SK-N-SH (cell line): ENCODE measurements at regions not wholly inside any gene's neighbourhood (a gene's known extent, or its start where the extent isn't known, plus 50 kb on each side); places are given as distances from the start of the nearest gene placed in this dataset.

Source experiments
- CHD2 ChIP-seq: fragments of 150-350 bp; IDR thresholded peaks from 2 replicates; pipeline ENCODE4 v1.6.1; 2018; ENCODE audit warnings: low read length; ENCODE audit not compliant: partially characterized antibody
- POLR2AphosphoS5 ChIP-seq: IDR thresholded peaks from 2 replicates; pipeline ENCODE4 v1.6.1; 2012; ENCODE audit warnings: low read depth, low read length
- TAF1 ChIP-seq: IDR thresholded peaks from 2 replicates; pipeline ENCODE4 v1.6.1; 2012; ENCODE audit warnings: low read depth, mild to moderate bottlenecking, low read length, moderate library complexity, borderline replicate concordance
- TCF12 ChIP-seq: IDR thresholded peaks from 2 replicates; pipeline ENCODE4 v1.4.0; 2012
- TF ChIP-seq, protein P1 (sequence below): fragments of 200-600 bp; sonication (generic); IDR thresholded peaks from 2 replicates; pipeline ENCODE4 v1.6.1; 2017; ENCODE audit warnings: antibody characterized with exemption, mild to moderate bottlenecking, moderate library complexity
- TF ChIP-seq, protein P2 (sequence below): IDR thresholded peaks from 2 replicates; pipeline ENCODE4 v1.6.1; 2012; ENCODE audit warnings: mild to moderate bottlenecking, low read depth, low read length, moderate library complexity
- TF ChIP-seq, protein P3 (sequence below): IDR thresholded peaks from 2 replicates; pipeline ENCODE4; 2012

DNA sequence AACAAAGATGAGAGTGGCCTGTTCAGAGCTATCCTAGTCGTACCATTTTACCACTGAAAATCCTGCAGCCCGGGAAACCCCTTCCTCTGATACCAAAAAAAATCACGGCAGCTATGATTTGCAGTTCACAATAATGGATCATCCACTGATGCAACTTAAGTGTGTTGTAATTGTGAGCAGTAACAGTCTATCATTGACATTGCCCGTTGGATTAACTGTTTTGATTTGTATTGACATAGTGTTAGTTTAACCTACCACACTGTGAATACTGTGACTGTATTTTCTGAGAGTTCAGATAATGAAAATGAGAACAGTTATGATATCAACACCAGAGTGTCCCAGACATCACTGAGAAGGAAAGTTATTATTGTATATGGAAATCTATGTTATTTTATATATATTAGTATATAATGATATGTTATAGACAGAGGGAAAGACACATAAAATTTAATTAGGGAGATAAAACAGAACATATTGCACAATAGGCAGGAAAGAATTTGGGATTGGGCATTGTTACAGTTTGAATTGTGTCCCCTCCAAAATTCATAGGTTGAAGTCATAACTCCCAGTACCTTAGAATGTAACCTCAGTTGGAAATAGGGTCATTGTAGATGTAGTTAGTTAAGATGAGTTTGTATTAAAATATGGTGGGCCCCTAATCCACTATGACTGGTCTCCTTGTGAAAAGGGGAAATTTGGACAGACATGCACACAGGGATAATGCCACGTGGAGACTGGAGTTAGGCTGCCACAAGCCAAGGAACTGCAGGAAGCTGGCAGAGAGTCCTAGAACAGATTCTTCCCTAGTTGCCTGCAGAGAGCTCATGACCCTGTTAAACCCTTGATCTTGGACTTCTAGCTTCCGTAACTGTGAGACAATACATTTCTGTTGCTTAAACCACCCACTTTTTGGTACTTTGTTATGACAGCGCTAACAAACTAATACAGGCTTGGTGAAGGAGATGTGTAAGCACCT lies 54.4 kb downstream of the TLCD4 start:
- TF ChIP-seq, protein P1, sequence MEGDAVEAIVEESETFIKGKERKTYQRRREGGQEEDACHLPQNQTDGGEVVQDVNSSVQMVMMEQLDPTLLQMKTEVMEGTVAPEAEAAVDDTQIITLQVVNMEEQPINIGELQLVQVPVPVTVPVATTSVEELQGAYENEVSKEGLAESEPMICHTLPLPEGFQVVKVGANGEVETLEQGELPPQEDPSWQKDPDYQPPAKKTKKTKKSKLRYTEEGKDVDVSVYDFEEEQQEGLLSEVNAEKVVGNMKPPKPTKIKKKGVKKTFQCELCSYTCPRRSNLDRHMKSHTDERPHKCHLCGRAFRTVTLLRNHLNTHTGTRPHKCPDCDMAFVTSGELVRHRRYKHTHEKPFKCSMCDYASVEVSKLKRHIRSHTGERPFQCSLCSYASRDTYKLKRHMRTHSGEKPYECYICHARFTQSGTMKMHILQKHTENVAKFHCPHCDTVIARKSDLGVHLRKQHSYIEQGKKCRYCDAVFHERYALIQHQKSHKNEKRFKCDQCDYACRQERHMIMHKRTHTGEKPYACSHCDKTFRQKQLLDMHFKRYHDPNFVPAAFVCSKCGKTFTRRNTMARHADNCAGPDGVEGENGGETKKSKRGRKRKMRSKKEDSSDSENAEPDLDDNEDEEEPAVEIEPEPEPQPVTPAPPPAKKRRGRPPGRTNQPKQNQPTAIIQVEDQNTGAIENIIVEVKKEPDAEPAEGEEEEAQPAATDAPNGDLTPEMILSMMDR, result no peak
- TF ChIP-seq TAF1 (no peak), TCF12 (no peak), POLR2AphosphoS5 (no peak), CHD2 (no peak)
- TF ChIP-seq, protein P2, sequence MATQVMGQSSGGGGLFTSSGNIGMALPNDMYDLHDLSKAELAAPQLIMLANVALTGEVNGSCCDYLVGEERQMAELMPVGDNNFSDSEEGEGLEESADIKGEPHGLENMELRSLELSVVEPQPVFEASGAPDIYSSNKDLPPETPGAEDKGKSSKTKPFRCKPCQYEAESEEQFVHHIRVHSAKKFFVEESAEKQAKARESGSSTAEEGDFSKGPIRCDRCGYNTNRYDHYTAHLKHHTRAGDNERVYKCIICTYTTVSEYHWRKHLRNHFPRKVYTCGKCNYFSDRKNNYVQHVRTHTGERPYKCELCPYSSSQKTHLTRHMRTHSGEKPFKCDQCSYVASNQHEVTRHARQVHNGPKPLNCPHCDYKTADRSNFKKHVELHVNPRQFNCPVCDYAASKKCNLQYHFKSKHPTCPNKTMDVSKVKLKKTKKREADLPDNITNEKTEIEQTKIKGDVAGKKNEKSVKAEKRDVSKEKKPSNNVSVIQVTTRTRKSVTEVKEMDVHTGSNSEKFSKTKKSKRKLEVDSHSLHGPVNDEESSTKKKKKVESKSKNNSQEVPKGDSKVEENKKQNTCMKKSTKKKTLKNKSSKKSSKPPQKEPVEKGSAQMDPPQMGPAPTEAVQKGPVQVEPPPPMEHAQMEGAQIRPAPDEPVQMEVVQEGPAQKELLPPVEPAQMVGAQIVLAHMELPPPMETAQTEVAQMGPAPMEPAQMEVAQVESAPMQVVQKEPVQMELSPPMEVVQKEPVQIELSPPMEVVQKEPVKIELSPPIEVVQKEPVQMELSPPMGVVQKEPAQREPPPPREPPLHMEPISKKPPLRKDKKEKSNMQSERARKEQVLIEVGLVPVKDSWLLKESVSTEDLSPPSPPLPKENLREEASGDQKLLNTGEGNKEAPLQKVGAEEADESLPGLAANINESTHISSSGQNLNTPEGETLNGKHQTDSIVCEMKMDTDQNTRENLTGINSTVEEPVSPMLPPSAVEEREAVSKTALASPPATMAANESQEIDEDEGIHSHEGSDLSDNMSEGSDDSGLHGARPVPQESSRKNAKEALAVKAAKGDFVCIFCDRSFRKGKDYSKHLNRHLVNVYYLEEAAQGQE, result no peak
- TF ChIP-seq, protein P3, sequence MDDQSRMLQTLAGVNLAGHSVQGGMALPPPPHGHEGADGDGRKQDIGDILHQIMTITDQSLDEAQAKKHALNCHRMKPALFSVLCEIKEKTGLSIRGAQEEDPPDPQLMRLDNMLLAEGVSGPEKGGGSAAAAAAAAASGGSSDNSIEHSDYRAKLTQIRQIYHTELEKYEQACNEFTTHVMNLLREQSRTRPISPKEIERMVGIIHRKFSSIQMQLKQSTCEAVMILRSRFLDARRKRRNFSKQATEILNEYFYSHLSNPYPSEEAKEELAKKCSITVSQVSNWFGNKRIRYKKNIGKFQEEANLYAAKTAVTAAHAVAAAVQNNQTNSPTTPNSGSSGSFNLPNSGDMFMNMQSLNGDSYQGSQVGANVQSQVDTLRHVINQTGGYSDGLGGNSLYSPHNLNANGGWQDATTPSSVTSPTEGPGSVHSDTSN, result no peak
